HS-5 (cell line): ENCODE measurements at regions not wholly inside any gene's neighbourhood (a gene's known extent, or its start where the extent isn't known, plus 50 kb on each side); places are given as distances from the start of the nearest gene placed in this dataset.
"Not testable (repeated sequence)": the region's sequence is repeated elsewhere in the genome, so short reads cannot be mapped to it uniquely, and the experiment has no call there.

Experiments
- DNase-seq: peaks from one replicate; pipeline ENCODE4 v3.0.0-alpha.2; 2012; ENCODE audit warnings: low read depth

GRCh38 chr7:131670406-131670805, 114.0 kb upstream of the PODXL start:
- no peak for DNase-seq

- no peak for DNase-seq
Observed at GRCh38 chr7:131667699-131668098, 111.3 kb upstream of the PODXL start.

GRCh38 chr7:131665021-131665420, 108.6 kb upstream of the PODXL start:
- no peak for DNase-seq

GRCh38 chr7:131664570-131664969, 108.1 kb upstream of the PODXL start:
- DNase-seq = no peak

- not testable (repeated sequence) for DNase-seq
Observed at GRCh38 chr7:131662301-131662873, 106.0 kb upstream of the PODXL start.

- no peak for DNase-seq
Observed at GRCh38 chr7:131657881-131658280, 101.5 kb upstream of the PODXL start.

GRCh38 chr7:131656980-131657723, 100.7 kb upstream of the PODXL start:
- DNase-seq = no peak

GRCh38 chr7:131655866-131656265, 99.4 kb upstream of the PODXL start:
- DNase-seq = no peak

GRCh38 chr7:131655447-131655846, 99.0 kb upstream of the PODXL start:
- DNase-seq = no peak

- no peak for DNase-seq
Observed at GRCh38 chr7:131654668-131655326, 98.4 kb upstream of the PODXL start.

- DNase-seq = no peak
Observed at GRCh38 chr7:131654249-131654558, 97.8 kb upstream of the PODXL start.

- no peak for DNase-seq
Observed at GRCh38 chr7:131653418-131654248, 97.2 kb upstream of the PODXL start.

GRCh38 chr7:131652934-131653333, 96.5 kb upstream of the PODXL start:
- no peak for DNase-seq

- no peak for DNase-seq
Observed at GRCh38 chr7:131652194-131652593, 95.8 kb upstream of the PODXL start.

GRCh38 chr7:131649879-131650278, 93.5 kb upstream of the PODXL start:
- no peak for DNase-seq

- DNase-seq = no peak
Observed at GRCh38 chr7:131649003-131649541, 92.6 kb upstream of the PODXL start.

GRCh38 chr7:131648491-131648890, 92.1 kb upstream of the PODXL start:
- no peak for DNase-seq

GRCh38 chr7:131646203-131646602, 89.8 kb upstream of the PODXL start:
- DNase-seq = no peak

- no peak for DNase-seq
Observed at GRCh38 chr7:131642429-131642828, 86.0 kb upstream of the PODXL start.

- DNase-seq = no peak
Observed at GRCh38 chr7:131640686-131641085, 84.3 kb upstream of the PODXL start.

- no peak for DNase-seq
Observed at GRCh38 chr7:131638641-131639430, 82.4 kb upstream of the PODXL start.

- DNase-seq = no peak
Observed at GRCh38 chr7:131637859-131638258, 81.4 kb upstream of the PODXL start.
